GM12874 (cell line): ENCODE measurements at regions not wholly inside any gene's neighbourhood (a gene's known extent, or its start where the extent isn't known, plus 50 kb on each side); places are given as distances from the start of the nearest gene placed in this dataset.

Source experiments
- TF ChIP-seq, protein P1 (sequence below): IDR thresholded peaks from 2 replicates; pipeline ENCODE4 v1.5.1; 2011; ENCODE audit warnings: low read depth, mild to moderate bottlenecking, control low read depth, low read length, moderate library complexity; ENCODE audit not compliant: insufficient read depth

DNA sequence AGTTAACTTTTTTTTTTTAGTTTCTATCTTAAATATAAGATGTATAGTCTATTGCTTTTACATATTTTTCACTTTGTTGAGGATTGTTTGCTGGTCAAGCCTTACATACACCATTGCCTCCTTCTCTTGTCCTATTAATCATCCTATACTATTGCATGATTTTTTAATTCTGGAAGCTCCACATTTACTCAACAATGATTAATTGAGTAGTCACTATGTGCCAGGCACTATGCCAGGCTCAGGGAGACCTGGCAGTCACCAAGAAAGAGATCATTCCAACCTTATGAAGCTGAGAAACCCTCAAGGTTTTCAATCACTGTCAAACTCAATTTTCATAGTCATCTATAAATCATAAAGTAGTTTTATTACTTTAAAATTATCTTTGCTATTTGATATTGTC, 626.2 kb downstream of the IGSF11 start:
- TF ChIP-seq, protein P1, sequence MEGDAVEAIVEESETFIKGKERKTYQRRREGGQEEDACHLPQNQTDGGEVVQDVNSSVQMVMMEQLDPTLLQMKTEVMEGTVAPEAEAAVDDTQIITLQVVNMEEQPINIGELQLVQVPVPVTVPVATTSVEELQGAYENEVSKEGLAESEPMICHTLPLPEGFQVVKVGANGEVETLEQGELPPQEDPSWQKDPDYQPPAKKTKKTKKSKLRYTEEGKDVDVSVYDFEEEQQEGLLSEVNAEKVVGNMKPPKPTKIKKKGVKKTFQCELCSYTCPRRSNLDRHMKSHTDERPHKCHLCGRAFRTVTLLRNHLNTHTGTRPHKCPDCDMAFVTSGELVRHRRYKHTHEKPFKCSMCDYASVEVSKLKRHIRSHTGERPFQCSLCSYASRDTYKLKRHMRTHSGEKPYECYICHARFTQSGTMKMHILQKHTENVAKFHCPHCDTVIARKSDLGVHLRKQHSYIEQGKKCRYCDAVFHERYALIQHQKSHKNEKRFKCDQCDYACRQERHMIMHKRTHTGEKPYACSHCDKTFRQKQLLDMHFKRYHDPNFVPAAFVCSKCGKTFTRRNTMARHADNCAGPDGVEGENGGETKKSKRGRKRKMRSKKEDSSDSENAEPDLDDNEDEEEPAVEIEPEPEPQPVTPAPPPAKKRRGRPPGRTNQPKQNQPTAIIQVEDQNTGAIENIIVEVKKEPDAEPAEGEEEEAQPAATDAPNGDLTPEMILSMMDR, result no peak

DNA sequence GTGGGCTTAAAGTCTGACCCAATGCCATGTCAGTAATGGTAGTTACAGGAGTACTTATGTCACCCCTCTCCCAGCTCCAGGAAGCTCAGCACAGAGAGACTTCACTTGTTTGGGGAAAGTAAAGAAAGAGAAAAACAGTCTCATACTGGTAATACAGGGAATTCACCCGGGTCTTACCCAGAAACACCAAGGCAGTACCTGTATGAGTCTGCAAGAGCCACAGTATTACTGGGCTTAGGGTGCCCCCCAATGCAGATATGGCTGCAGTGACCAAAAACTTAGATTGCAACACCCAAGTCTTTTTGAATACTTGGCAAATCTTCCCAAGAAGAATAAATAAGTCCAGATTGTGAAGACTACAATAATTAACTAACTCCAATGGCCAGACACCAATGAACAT, 622.1 kb downstream of the IGSF11 start:
- TF ChIP-seq, protein P1, result no peak

DNA sequence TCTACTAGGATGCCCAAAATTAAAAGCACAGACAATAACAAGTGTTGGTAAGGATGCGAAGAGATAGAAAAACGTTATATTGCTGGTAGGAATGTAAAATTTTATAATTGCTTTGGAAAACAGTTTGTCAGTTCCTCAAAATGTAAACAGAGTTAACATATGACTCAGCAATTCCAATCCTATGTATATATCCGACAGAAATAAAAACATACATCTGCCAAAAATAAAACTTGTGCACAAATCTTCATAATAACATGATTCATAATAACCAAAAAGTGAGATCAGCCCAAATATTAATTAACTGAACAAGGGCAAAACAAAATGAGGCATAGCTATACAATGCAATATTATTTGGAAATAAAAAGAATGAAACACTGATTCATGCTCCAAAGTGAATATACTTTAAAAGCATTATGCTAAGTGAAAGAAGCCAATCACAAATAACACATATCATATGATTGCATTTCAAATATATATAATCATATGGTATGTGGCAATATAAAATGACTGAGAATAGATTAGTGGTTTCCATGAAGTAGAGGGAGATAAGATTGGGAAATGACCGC, 609.3 kb downstream of the IGSF11 start:
- TF ChIP-seq, protein P1, result no peak

GRCh38 chr3:118433825-118434224, 600.8 kb downstream of the IGSF11 start:
- TF ChIP-seq, protein P1, result no peak

GRCh38 chr3:118435851-118436350, 598.7 kb downstream of the IGSF11 start:
- TF ChIP-seq, protein P1, result no peak

DNA sequence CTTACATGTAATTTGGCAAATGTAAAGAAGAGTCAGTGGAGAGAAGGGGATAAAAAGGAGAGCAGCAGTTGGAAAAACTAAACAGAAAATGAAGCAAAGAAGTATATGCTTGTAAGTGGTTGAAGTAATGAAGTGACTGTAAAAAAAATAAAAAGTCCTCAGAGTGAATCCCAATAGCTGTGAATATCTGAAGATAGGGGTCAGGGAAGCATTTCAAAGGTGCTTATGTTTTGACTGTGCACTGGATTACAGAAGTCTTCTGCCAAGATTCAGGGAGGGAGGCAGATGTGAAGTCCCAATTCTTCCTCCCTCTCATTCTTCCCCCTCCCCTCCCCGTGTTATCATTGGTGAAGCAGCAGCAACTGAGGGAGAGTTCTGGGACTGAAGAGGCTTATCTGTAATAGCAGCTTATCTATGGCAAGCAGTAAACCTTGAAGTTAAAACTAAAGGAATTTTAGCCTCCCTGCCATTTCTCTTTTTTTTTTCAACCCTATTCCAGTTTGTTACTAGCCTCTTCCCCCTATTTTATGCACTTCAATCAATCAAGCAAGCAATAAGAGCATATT, 597.9 kb downstream of the IGSF11 start:
- TF ChIP-seq, protein P1, result no peak

- TF ChIP-seq, protein P1, result no peak
These were observed 589.6 kb downstream of the IGSF11 start for GRCh38 chr3:118445036-118445435.
